T-helper 2 cell treated with Interferon-gamma antibody and Interleukin-4, amounts not matched to agents 100 ng/mL and 5 ng/mL, for 36 hours (primary cell): ENCODE measurements at regions not wholly inside any gene's neighbourhood (a gene's known extent, or its start where the extent isn't known, plus 50 kb on each side); places are given as distances from the start of the nearest gene placed in this dataset.
"Not testable (repeated sequence)": the region's sequence is repeated elsewhere in the genome, so short reads cannot be mapped to it uniquely, and the experiment has no call there.

Experiments
- intact Hi-C: fragments of 100-400 bp; cut with micrococcal nuclease; formaldehyde crosslinking; loops from one replicate; pipeline ENCODE4 v1.15.1; 2023

- intact Hi-C loops, result loop anchor here (2.0 kb wide), 1 partner anchor 101 kb away; the partner anchor contains the start of gene WAC
These were observed 100.7 kb upstream of the WAC start for GRCh38 chr10:28432210-28432676.

GRCh38 chr10:28434063-28434462, 98.9 kb upstream of the WAC start:
- intact Hi-C loops, result no loop called here

DNA sequence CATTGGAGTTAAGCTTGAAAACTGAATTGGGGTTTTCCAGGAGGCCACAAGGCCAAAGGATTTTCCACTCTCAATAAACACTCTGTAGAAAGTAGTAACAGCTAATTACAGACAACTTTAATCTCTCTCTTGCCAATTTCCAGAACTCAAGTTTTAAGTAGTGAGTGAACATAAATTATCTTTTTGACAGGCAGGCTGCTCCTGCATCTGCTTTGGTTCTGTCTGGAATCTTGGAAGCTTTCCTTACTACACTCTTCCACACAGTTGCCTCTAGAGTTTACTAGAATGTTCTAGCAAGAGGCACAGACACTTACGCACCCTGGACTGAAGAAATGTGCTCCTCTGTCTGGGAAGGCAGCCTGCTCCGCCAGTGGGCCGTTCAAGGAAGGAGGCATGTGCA, 90.5 kb upstream of the WAC start:
- intact Hi-C loops, result no loop called here

DNA sequence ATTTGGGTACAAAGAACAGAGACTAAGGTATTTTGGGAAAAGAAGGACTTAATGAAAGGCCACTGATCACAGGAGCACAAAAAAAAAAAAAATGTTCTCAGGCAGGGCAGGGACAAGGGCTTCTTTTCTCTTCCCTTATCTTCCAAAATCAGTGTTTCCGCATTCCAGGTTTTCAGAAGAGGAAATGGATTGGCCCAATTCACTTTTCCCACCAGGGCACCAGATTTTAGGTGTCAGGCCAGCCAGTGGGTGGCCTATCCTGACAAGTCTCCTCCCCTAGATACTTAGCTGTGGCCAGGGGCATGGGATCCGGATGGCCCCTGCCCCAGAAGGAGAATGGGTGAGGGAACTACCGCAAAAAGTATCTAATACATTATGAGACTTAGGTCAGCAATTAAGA, 88.9 kb upstream of the WAC start:
- intact Hi-C loops, result no loop called here

DNA sequence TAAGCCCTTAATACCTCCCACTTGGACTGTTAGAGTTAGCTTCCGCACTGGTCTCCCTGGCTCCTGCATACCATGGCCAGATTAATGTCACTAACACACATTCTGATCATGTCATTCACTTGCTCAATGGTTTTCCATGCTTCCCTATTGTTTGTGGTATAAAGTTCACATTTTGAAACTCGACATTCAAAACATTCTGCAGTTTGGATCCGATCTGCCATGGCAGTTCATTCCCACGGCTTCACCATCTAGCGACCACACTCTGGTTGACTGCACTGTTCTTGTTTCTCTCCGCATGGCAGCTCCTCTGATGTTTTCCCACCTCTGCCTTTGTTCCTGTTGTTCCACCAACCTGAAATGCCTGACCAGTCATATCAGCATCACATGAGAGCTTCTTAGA, 87.4 kb upstream of the WAC start:
- intact Hi-C loops, result no loop called here

- intact Hi-C loops, result no loop called here
These were observed 83.5 kb upstream of the WAC start for GRCh38 chr10:28449382-28449781.

DNA sequence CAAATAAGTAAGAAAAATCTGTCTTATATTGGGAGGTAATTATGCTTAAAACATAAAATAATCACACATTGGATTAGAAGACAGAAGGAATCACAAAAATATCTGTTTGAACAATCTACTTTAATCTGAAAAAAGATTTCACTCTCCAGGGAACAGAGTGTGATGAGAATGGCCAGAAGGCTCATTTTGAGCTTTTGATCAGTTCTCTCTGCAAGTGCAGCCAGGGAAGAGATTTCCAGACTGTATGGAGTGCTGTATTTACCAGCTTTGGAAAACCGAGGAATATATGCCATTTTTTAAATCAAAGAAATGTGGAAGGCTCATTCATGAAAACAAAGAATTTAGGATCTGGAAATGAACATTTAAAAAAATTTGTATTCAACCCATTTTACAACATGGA, 83.0 kb upstream of the WAC start:
- intact Hi-C loops, result no loop called here

- intact Hi-C loops, result no loop called here
These were observed 79.0 kb upstream of the WAC start for GRCh38 chr10:28453926-28454325.

GRCh38 chr10:28457110-28457509, 75.8 kb upstream of the WAC start:
- intact Hi-C loops, result no loop called here

DNA sequence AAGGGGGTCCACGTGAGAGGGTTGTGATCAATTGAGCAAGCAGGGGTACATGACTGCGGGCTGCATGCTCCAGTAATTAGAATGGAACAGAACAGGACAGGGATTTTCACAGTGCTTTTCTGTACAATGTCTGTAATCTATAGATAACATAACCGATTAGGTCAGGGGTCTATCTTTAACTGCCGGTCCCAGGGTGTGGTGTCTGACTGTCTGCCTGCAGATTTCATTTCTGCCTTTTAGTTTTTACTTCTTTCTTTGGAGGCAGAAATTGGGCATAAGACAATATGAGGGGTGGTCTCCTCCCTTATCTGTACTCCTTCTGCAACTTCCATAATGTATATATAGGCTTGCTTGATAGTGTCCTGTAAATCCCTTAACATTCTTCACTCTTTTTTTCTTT, 75.0 kb upstream of the WAC start:
- intact Hi-C loops, result not testable (repeated sequence)

GRCh38 chr10:28459453-28460144, 73.3 kb upstream of the WAC start:
- intact Hi-C loops, result no loop called here

DNA sequence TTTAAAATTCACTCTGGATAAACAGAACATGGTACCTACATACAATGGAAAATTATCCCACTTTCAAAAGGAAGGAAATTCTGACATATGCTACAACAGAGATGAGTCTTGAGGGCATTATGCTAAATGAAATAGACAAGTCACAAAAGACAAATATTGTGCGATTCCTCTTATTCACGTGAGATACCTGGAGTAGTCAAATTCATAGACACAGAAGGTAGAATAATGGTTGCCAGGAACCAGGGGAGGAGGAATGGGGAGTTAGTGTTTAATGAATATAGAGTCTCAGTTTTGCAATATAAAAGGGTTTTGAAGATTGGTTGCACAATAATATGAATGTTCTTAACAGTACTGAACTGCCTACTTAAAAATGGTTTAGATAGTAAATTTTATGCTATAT, 69.8 kb upstream of the WAC start:
- intact Hi-C loops, result no loop called here

DNA sequence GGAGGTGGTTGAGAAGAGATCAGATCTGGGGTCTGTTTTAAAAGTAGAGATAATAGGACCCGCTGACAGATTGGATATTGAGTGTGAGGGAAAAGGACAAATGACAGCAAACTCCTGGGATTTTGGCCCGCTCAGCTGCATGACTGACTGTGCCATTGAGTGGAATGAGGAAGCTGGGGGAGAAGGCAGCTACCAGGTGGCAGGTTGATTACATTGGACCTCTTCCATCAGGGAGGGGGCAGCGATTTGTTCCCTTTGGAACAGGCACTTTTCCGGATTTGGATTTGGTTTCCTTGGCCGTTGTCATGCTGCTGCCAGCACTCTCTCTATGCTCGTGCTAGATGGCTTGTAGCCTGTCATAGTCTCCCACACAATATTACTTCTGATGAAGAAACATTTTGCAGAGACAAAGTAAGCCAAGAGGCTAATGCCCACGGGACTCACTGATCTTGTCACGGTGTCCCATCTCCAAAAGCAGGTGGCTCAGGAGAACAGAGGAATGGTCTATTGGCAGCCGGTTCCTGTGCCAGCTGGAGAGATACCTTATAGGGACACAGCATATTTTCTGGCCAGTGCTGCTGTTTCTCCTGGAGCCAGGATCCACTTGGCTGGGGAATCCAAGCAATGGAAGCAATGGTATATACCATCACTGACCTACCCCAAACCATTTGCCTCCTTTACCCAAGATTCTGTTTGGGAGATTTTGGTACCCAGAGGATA, 69.1 kb upstream of the WAC start:
- intact Hi-C loops, result no loop called here

- intact Hi-C loops, result no loop called here
These were observed 65.3 kb upstream of the WAC start for GRCh38 chr10:28467615-28468014.

GRCh38 chr10:28468707-28469483, 64.0 kb upstream of the WAC start:
- intact Hi-C loops, result no loop called here

DNA sequence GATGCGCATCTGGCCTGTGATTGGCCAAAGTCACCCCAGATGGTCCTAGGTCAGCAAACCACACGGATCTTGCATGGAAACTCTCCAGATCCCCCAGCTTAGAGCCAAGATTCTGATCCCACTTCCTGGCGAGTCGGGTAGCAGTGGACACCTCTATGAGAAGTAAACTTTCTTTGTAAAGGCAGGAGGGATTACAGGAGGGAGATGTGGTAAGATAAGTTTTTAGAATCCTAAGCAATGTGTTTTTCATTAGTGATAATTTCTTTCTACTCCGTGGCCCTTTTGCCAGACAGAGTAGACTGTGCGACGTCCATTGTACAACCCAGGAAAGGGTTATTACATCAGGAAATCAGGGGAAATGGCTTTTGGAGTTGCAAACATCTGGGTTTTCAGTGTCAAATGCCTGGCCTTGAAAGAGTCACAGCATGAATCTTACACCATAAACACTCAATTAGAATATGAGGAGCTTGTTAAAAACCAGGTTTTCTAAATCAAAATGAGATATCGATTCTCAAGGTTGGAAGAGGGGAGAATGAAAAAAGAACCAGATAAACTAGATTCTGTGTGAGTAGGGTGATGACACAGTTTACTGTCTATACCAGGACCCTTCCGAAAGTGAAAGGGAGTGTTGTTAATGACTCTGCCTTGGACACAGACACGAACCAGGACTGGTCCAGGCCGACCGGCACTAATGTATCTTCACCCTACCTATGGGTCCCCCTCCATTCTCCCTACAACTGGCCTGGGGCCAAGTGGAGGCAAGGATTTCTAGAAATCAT, 61.9 kb upstream of the WAC start:
- intact Hi-C loops, result no loop called here

GRCh38 chr10:28471652-28472050, 61.3 kb upstream of the WAC start:
- intact Hi-C loops, result no loop called here

- intact Hi-C loops, result no loop called here
These were observed 54.3 kb upstream of the WAC start for GRCh38 chr10:28478646-28479045.

- intact Hi-C loops, result no loop called here
These were observed 53.5 kb upstream of the WAC start for GRCh38 chr10:28479425-28479865.

GRCh38 chr10:28479927-28480627, 52.8 kb upstream of the WAC start:
- intact Hi-C loops, result no loop called here

DNA sequence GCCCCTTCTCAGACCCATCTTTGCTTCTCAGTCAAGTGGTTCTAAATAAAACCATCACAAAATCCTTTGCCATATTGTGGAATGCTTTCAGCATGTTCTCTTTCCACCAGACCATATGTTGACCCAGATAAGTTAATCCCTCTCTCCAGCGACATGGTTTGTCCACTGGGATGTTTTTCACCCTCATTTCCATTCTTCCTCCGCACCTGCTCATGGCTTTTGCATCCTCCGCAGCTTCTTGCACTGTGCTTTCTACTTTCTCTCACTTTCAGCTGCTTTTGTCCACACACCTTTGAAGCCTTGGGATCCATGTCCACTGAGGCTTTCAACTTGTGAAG, 52.3 kb upstream of the WAC start:
- intact Hi-C loops, result no loop called here
